ENCODE measurements at regions not wholly inside any gene's neighbourhood (a gene's known extent, or its start where the extent isn't known, plus 50 kb on each side); places are given as distances from the start of the nearest gene placed in this dataset.

DNA sequence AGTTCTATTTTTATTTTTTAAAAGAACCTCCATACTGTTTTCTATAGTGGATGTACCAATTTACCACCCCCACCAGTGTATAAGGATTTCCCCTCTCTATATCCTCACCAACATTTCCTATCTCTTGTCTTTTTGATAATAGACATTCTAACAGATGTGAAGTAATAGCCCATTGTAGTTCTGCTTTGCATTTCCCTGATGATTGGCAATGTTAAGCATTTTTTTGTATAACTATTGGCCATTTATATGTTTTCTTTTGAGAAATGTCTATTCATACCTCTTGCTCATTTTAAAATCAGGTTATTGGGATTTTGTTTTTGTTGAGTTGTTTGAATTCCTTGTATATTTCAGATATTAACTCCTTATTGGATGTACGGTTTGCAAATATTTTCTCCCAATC, 251.1 kb upstream of the HTR2C start:
- no peak for DNase-seq

DNA sequence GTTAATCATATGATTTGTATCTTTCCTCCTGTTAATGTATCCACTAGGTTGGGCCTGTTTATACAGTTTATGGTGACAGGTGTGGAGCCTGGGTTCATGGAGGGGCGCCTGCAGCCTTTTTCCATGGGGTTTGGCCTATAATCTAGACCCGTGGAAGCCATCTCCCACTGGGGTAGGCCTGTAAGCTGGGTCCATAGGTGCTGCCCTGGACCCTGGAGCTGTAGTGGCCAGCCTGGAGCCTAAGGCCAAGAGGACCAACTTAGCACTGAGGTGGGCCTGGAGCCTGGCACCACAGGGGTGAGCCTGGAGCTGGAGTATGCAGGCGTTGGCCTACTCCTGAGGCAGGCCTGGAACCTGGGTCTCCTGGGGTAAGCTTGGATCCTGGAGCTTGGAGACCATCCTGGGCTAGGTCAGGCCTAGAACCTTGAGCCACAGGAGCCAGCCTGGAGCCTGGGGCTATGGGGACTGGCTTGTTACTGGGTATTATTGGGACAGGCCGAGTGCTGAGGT, 249.4 kb upstream of the HTR2C start:
- DNase-seq, result no peak

GRCh38 chrX:114338870-114339269, 245.0 kb upstream of the HTR2C start:
- DNase-seq, result no peak

DNA sequence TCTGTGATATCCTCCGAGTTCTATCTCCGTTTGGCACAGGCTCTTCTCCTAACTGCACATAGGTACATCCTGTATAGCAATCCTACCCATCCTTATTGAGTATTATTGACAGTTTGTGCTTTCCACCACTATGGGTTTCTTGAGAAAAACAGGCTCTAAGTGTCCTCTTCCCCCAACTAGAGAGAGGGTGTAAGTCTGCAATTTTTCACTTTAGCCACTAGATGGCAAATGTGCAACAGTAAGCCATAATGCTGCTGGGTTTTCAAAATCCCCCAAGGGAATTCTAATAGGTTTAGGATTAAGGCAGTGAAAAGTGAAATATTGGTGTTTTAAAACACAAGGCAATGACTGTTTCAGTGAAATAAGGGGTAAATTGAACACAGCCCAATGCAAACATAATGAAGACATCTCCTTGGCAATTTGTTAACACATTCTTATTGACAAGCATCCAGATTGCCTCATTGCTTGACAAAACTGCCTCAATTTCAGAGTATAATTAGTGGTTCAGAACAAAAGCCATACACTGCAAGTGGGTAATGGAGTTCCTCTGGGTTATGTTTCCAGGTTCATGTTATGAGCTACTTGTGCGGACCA, 239.0 kb upstream of the HTR2C start:
- peak; percentile 31 for DNase-seq

GRCh38 chrX:114361076-114361725, 222.7 kb upstream of the HTR2C start:
- DNase-seq, result no peak

DNA sequence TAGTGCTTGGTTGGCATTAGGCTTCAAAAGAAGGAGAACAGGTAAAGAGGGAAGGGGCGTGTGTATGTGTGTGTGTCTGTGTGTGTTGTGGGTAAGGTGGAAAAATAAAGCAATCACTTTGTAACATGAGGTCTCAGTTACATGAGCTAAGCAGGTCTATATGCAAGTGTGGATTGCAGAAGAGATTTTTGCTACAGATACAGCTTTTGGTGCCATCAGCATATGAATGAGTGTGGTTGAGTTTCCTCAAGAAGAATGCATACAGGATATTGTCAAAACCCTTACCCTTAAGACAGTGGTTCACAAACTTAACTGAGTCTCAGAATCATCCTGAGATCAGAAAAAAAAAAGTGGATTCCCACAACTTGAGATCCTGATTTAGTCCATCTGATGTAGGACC, 220.5 kb upstream of the HTR2C start:
- DNase-seq, result no peak

GRCh38 chrX:114365065-114365834, 218.6 kb upstream of the HTR2C start:
- no peak for DNase-seq

GRCh38 chrX:114372937-114373336, 210.9 kb upstream of the HTR2C start:
- no peak for DNase-seq

DNA sequence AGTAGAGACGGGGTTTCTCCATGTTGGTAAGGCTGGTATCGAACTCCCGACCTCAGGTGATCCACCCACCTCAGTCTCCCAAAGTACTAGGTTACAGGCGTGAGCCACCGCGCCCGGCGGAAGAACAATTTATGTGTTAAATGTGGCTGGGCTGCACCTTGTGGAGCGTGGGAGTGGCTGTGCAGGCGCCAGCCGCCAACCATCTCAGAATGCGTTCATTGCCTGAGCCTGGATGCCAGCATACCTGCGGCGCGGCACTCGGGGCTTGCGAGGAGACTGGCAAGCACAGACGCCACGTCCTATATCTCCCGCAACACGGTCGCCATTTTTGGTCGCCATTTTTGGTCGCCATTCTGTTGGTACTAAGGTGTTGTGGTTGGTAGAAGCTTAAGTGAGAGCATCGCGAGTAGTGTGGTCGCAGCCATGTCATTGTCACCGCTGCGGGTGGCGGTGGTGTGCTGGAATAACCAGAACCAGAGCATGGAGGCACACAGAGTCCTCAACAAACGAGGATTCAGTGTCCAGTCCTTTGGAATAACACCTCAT, 193.6 kb upstream of the HTR2C start:
- no peak for DNase-seq

Measured in fibroblast of skin of right quadriceps (primary cell).